ENCODE measurements at regions not wholly inside any gene's neighbourhood (a gene's known extent, or its start where the extent isn't known, plus 50 kb on each side); places are given as distances from the start of the nearest gene placed in this dataset.

- TF ChIP-seq CTCF (IDR thresholded peaks at IDR 0.05; ENCODE audit: extremely low read depth, low read depth, low read length), result no peak
- Histone ChIP-seq H3K36me3 (ENCODE audit: insufficient read depth, low read length) (no peaks in the 10 kb centered on the region), H3K27ac (ENCODE audit: low read depth, low read length) (no peak overlapping the region), H3K4me1 (ENCODE audit: insufficient read depth, low read length) (no peaks in the 10 kb centered on the region), H4K20me1 (ENCODE audit: insufficient read depth, low read length) (no peaks in the 10 kb centered on the region), H3K79me2 (ENCODE audit: insufficient read depth, low read length) (no peaks in the 10 kb centered on the region), H2AFZ (ENCODE audit: low read length) (peak overlapping the region; percentile 29), H3K4me3 (ENCODE audit: insufficient read depth, low read length) (no peak overlapping the region), H3K9me3 (ENCODE audit: low read depth, low read length) (no peaks in the 10 kb centered on the region), H3K27me3 (ENCODE audit: insufficient read depth, low read length) (peaks cover 3% of the 10 kb centered on the region), H3K4me2 (ENCODE audit: insufficient read depth, low read length) (no peak overlapping the region)
- no peak for DNase-seq (ENCODE audit: insufficient read length, low spot score, missing footprints)
Measured at GRCh38 chr4:129189630-129190029, 93.7 kb downstream of the C4orf33 start.

DNA sequence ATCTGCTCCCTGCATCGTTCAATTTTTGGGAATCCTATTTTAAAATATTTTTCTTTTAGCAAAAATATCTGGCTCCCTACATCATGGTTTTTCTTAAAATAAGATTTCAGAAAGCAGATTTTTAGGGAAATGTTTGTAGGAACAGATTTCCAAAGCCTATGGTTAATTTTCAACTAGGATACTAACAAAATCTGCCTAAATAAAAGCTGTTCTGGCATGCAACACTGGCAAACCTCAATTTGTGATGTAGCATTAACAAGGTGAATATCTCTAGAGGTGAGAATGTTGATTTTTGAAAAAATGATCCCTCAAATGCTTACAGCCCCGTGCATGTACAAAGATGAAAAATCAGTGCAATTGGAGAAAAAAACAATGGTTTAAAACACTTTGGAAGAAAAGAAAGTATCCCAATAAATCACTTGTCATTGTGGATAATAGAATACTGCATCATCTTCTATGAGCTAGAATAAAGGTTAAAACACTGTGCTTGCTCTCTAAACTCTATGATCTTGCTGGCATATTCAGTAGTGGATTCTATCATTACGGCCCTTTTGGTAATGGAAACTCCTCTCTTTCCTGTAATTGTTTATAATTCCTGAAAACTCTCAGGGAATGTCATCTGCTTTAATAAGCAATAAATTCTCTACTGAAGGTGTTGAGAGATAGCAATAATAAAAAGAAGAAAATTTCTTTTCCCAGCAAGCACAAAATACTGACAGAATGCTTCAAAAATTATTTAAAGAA lies 97.6 kb downstream of the C4orf33 start:
- Histone ChIP-seq H3K4me3 (ENCODE audit: insufficient read depth, low read length) (no peak overlapping the region), H2AFZ (ENCODE audit: low read length) (no peak overlapping the region), H3K27ac (ENCODE audit: low read depth, low read length) (no peak overlapping the region), H3K27me3 (ENCODE audit: insufficient read depth, low read length) (peaks cover 3% of the 10 kb centered on the region), H3K4me1 (ENCODE audit: insufficient read depth, low read length) (no peaks in the 10 kb centered on the region), H3K9me3 (ENCODE audit: low read depth, low read length) (no peaks in the 10 kb centered on the region), H3K79me2 (ENCODE audit: insufficient read depth, low read length) (no peaks in the 10 kb centered on the region), H4K20me1 (ENCODE audit: insufficient read depth, low read length) (no peaks in the 10 kb centered on the region), H3K36me3 (ENCODE audit: insufficient read depth, low read length) (no peaks in the 10 kb centered on the region), H3K4me2 (ENCODE audit: insufficient read depth, low read length) (no peak overlapping the region)
- DNase-seq (ENCODE audit: insufficient read length, low spot score, missing footprints), result no peak
- no peak for TF ChIP-seq CTCF (IDR thresholded peaks at IDR 0.05; ENCODE audit: extremely low read depth, low read depth, low read length)

- Histone ChIP-seq H3K36me3 (ENCODE audit: insufficient read depth, low read length) (no peaks in the 10 kb centered on the region), H3K79me2 (ENCODE audit: insufficient read depth, low read length) (no peaks in the 10 kb centered on the region), H3K9me3 (ENCODE audit: low read depth, low read length) (no peaks in the 10 kb centered on the region), H4K20me1 (ENCODE audit: insufficient read depth, low read length) (no peaks in the 10 kb centered on the region), H2AFZ (ENCODE audit: low read length) (no peak overlapping the region), H3K4me1 (ENCODE audit: insufficient read depth, low read length) (no peaks in the 10 kb centered on the region), H3K27ac (ENCODE audit: low read depth, low read length) (no peak overlapping the region), H3K4me2 (ENCODE audit: insufficient read depth, low read length) (no peak overlapping the region), H3K27me3 (ENCODE audit: insufficient read depth, low read length) (no peaks in the 10 kb centered on the region), H3K4me3 (ENCODE audit: insufficient read depth, low read length) (no peak overlapping the region)
- DNase-seq (ENCODE audit: insufficient read length, low spot score, missing footprints), result no peak
- no peak for TF ChIP-seq CTCF (IDR thresholded peaks at IDR 0.05; ENCODE audit: extremely low read depth, low read depth, low read length)
Measured at GRCh38 chr4:129208481-129208880, 112.5 kb downstream of the C4orf33 start.

GRCh38 chr4:129213692-129214091 lies 117.7 kb downstream of the C4orf33 start:
- Histone ChIP-seq H2AFZ (ENCODE audit: low read length) (no peak overlapping the region), H3K27me3 (ENCODE audit: insufficient read depth, low read length) (no peaks in the 10 kb centered on the region), H3K4me1 (ENCODE audit: insufficient read depth, low read length) (peaks cover 2% of the 10 kb centered on the region), H4K20me1 (ENCODE audit: insufficient read depth, low read length) (no peaks in the 10 kb centered on the region), H3K9me3 (ENCODE audit: low read depth, low read length) (no peaks in the 10 kb centered on the region), H3K4me2 (ENCODE audit: insufficient read depth, low read length) (no peak overlapping the region), H3K79me2 (ENCODE audit: insufficient read depth, low read length) (no peaks in the 10 kb centered on the region), H3K4me3 (ENCODE audit: insufficient read depth, low read length) (no peak overlapping the region), H3K36me3 (ENCODE audit: insufficient read depth, low read length) (no peaks in the 10 kb centered on the region), H3K27ac (ENCODE audit: low read depth, low read length) (no peak overlapping the region)
- TF ChIP-seq CTCF (IDR thresholded peaks at IDR 0.05; ENCODE audit: extremely low read depth, low read depth, low read length), result no peak
- no peak for DNase-seq (ENCODE audit: insufficient read length, low spot score, missing footprints)
